ENCODE measurements at regions not wholly inside any gene's neighbourhood (a gene's known extent, or its start where the extent isn't known, plus 50 kb on each side); places are given as distances from the start of the nearest gene placed in this dataset.

DNA sequence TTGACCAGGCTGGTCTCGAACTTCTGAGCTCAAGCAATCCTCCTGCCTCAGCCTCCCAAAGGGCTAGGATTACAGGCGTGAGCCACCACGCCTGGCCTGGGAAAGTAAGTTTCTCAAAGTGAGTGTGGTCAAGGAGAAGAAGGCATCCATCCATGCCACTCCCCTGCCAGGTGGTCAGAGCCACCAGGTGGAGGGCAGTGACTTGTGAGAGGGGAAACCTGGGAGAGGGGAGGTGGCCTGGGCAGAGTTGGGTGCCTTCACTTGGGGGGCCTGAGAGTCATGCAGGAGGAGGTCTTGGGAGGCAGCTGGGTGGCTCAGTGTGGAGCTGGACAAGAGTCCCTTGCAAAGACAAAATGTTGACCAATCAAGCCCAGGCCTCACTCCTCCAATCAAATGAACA, 470.0 kb downstream of the MATN1 start:
- Mint-ChIP-seq H3K4me3 (ENCODE audit: low read depth) (no peak overlapping the region), H3K36me3 (ENCODE audit: insufficient read depth) (no peaks in the 10 kb centered on the region), H3K27me3 (peaks cover 5% of the 10 kb centered on the region), H3K4me1 (ENCODE audit: low read depth) (peaks cover 8% of the 10 kb centered on the region), H3K9me3 (ENCODE audit: low read depth) (no peaks in the 10 kb centered on the region), H3K27ac (no peak overlapping the region)
- DNase-seq (ENCODE audit: low spot score, unreplicated experiment), result no peak
- no peak for TF ChIP-seq CTCF (IDR thresholded peaks at IDR 0.05; ENCODE audit: unreplicated experiment)

DNA sequence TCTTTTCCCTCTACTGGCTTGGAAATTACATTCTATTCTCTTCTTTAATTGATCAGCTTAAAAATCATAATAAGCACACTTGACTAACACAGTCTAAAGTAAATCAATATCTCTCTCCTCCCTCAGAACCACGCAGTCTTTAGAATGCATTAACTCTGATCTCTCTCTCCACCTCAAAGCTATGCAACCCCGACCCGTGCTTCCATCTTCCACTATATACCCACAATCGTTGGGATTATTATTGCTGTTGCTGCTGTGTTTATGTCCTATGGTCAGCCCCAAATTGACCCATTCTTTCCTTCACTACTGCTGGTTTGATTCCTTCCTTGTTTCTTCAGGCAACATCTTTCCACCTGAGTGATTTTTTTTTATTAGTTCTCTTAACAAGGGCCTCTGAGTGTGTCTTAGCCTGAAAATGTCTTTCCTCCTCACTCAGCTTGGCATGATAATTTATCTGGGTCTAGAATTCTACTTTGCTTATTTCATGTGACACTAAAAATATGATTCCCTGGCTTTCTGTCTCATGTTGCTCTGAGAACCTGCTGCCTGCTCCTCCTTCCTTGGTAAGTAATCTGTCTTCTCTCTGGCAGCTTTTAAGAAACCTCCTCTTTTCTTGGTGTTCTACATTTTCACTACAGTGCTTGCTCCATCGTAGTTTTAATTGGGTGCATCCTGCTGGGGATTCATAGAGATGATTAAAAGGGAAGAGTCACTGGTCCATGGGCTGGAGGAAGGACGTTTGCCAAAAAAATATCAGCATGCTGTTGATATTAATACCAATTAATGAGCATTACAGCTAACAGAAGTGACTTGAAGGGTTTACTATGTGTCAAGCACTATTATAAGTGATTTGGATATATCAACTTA, 472.2 kb downstream of the MATN1 start:
- Mint-ChIP-seq H3K27ac (peak overlapping the region; percentile 21), H3K4me1 (ENCODE audit: low read depth) (peaks cover 8% of the 10 kb centered on the region), H3K27me3 (peaks cover 16% of the 10 kb centered on the region), H3K36me3 (ENCODE audit: insufficient read depth) (no peaks in the 10 kb centered on the region), H3K9me3 (ENCODE audit: low read depth) (no peaks in the 10 kb centered on the region), H3K4me3 (ENCODE audit: low read depth) (no peak overlapping the region)
- TF ChIP-seq CTCF (IDR thresholded peaks at IDR 0.05; ENCODE audit: unreplicated experiment), result no peak
- DNase-seq (ENCODE audit: low spot score, unreplicated experiment), result no peak

DNA sequence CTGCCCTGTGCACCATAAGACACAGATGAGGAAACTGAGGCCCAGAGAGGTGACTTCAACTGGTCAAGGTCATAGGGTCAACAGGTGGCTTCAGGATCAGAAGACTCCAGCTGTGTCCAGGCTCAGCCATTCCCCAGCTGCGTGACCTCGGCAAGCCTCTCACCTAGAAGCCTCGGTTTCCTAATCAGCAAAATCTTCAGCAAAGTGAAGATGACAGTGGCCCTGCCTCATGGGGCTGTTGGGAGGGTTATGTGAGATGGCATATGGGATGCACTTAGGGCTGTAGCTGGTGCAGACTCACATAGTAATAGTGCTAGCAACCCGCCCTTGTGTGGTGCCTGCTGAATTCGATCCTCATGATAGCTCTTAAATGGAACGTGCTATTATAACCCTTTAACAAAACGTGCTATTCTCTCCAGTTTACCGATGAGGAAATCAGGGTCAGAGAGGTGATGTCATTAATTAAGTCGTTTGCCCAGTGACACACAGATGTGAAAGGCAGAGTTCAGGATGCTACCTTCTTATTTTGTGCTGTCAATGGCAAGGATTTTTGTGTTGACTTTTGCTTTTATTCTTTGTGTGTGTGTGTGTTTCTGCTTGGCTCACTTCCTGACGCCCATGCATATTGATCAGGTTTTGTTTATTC, 472.9 kb downstream of the MATN1 start:
- no peak overlapping the region for H3K27ac Mint-ChIP-seq
- peaks cover 21% of the 10 kb centered on the region for H3K27me3 Mint-ChIP-seq
- no peaks in the 10 kb centered on the region for H3K36me3 Mint-ChIP-seq (ENCODE audit: insufficient read depth)
- DNase-seq (ENCODE audit: low spot score, unreplicated experiment), result no peak
- H3K9me3 Mint-ChIP-seq (ENCODE audit: low read depth), result no peaks in the 10 kb centered on the region
- peaks cover 8% of the 10 kb centered on the region for H3K4me1 Mint-ChIP-seq (ENCODE audit: low read depth)
- no peak for TF ChIP-seq CTCF (IDR thresholded peaks at IDR 0.05; ENCODE audit: unreplicated experiment)
- H3K4me3 Mint-ChIP-seq (ENCODE audit: low read depth), result no peak overlapping the region

GRCh38 chr1:30249446-30250337, 473.7 kb downstream of the MATN1 start:
- Mint-ChIP-seq H3K4me1 (ENCODE audit: low read depth) (peaks cover 8% of the 10 kb centered on the region), H3K27me3 (peaks cover 22% of the 10 kb centered on the region), H3K9me3 (ENCODE audit: low read depth) (no peaks in the 10 kb centered on the region), H3K27ac (no peak overlapping the region), H3K4me3 (ENCODE audit: low read depth) (no peak overlapping the region), H3K36me3 (ENCODE audit: insufficient read depth) (no peaks in the 10 kb centered on the region)
- DNase-seq (ENCODE audit: low spot score, unreplicated experiment), result no peak
- no peak for TF ChIP-seq CTCF (IDR thresholded peaks at IDR 0.05; ENCODE audit: unreplicated experiment)

GRCh38 chr1:30248774-30249173, 474.6 kb downstream of the MATN1 start:
- Mint-ChIP-seq H3K4me1 (ENCODE audit: low read depth) (peaks cover 8% of the 10 kb centered on the region), H3K4me3 (ENCODE audit: low read depth) (no peak overlapping the region), H3K36me3 (ENCODE audit: insufficient read depth) (no peaks in the 10 kb centered on the region), H3K27me3 (peaks cover 27% of the 10 kb centered on the region), H3K27ac (no peak overlapping the region), H3K9me3 (ENCODE audit: low read depth) (no peaks in the 10 kb centered on the region)
- TF ChIP-seq CTCF (IDR thresholded peaks at IDR 0.05; ENCODE audit: unreplicated experiment), result no peak
- DNase-seq (ENCODE audit: low spot score, unreplicated experiment), result no peak

Measured in progenitor cell of endocrine pancreas (in vitro differentiated cells).